Keratinocyte (primary cell): ENCODE measurements at regions not wholly inside any gene's neighbourhood (a gene's known extent, or its start where the extent isn't known, plus 50 kb on each side); places are given as distances from the start of the nearest gene placed in this dataset.

Experiments used
- DNase-seq: peaks from one replicate; pipeline ENCODE4 v3.0.0-alpha.2; 2011; ENCODE audit warnings: low read depth, missing footprints, low spot score
- FAIRE-seq: peaks from 2 replicates; lab custom pipeline; 2011; peaks lifted over from hg19 to GRCh38; lab: Jason Lieb, UNC
- H2AFZ ChIP-seq: 2 replicates; pipeline ENCODE4 v1.6.0; 2012; ENCODE audit warnings: low read length, control low read depth, inconsistent platforms; ENCODE audit not compliant: control insufficient read depth
- H3K27ac ChIP-seq: 2 replicates; pipeline ENCODE4 v1.5.1; 2011; ENCODE audit warnings: low read length; ENCODE audit not compliant: control insufficient read depth, insufficient read depth
- H3K27me3 ChIP-seq: 3 replicates; pipeline ENCODE4 v1.6.0; 2011; ENCODE audit warnings: low read length; ENCODE audit not compliant: control insufficient read depth, insufficient read depth; ENCODE audit errors: extremely low read depth
- H3K36me3 ChIP-seq, 2 experiments: 2 replicates in 1 of 2; 3 replicates in 1 of 2; pipeline ENCODE4 v1.5.1; 2011; ENCODE audit warnings: low read length in 2 of 2, mild to moderate bottlenecking in 1 of 2; ENCODE audit not compliant: control insufficient read depth in 2 of 2, insufficient read depth in 2 of 2; ENCODE audit errors: extremely low read depth in 1 of 2
- H3K4me1 ChIP-seq: 3 replicates; pipeline ENCODE4 v1.5.1; 2011; ENCODE audit warnings: low read length; ENCODE audit not compliant: control insufficient read depth, insufficient read depth; ENCODE audit errors: extremely low read depth
- H3K4me2 ChIP-seq: 3 replicates; pipeline ENCODE4 v1.6.0; 2011; ENCODE audit warnings: low read depth, low read length; ENCODE audit not compliant: control insufficient read depth, insufficient read depth; ENCODE audit errors: extremely low read depth
- H3K4me3 ChIP-seq, 3 experiments: fragments of 200-600 bp in 1 of 3; sonication (generic) in 1 of 3; 2 replicates in 2 of 3; 3 replicates in 1 of 3; pipeline ENCODE4 v1.5.1; 2011 to 2016; ENCODE audit warnings: low read length in 3 of 3, mild to moderate bottlenecking in 3 of 3, control low read depth in 2 of 3, inconsistent platforms in 1 of 3, low read depth in 1 of 3, mixed read lengths in 1 of 3, mixed run types in 1 of 3, moderate library complexity in 1 of 3; ENCODE audit not compliant: control insufficient read depth in 2 of 3, insufficient read depth in 2 of 3; ENCODE audit errors: extremely low read depth in 1 of 3
- H3K79me2 ChIP-seq: 2 replicates; pipeline ENCODE4 v1.6.0; 2012; ENCODE audit warnings: low read length; ENCODE audit not compliant: control insufficient read depth, insufficient read depth
- H3K9ac ChIP-seq: 3 replicates; pipeline ENCODE4 v1.6.0; 2011; ENCODE audit warnings: low read length; ENCODE audit not compliant: control insufficient read depth, insufficient read depth; ENCODE audit errors: extremely low read depth
- H3K9me1 ChIP-seq: 3 replicates; pipeline ENCODE4 v1.6.0; 2011; ENCODE audit warnings: low read length; ENCODE audit not compliant: control insufficient read depth, insufficient read depth; ENCODE audit errors: extremely low read depth
- H3K9me3 ChIP-seq: 2 replicates; pipeline ENCODE4 v1.5.1; 2012; ENCODE audit warnings: low read depth, low read length; ENCODE audit not compliant: control insufficient read depth
- H4K20me1 ChIP-seq: 3 replicates; pipeline ENCODE4 v1.6.0; 2011; ENCODE audit warnings: low read length; ENCODE audit not compliant: control insufficient read depth, insufficient read depth; ENCODE audit errors: extremely low read depth
- CTCF ChIP-seq, 3 experiments: IDR thresholded peaks in 1 of 3; conservative IDR thresholded peaks in 1 of 3; optimal IDR thresholded peaks in 1 of 3; 2 replicates in 2 of 3; 3 replicates in 1 of 3; pipeline versions ENCODE3 to v1.5.1; 2011; ENCODE audit warnings: low read length in 3 of 3, mild to moderate bottlenecking in 3 of 3, moderate library complexity in 2 of 3, control low read depth in 1 of 3, inconsistent platforms in 1 of 3; ENCODE audit not compliant: insufficient read depth in 2 of 3; ENCODE audit errors: extremely low read depth in 1 of 3
- EZH2 ChIP-seq: IDR thresholded peaks from one replicate; pipeline ENCODE4 v1.6.1; 2012; ENCODE audit warnings: inconsistent platforms, mild to moderate bottlenecking, low read length, moderate library complexity
- dilution Hi-C: fragments of 300-500 bp; cut with MboI; formaldehyde crosslinking; loops from one replicate; pipeline ENCODE4 v1.7.0; 2020; ENCODE audit warnings: low sequenced_read_pairs; ENCODE audit not compliant: extremely low pct_ligation_motif_present

GRCh38 chr12:85697003-85697402 lies 139.2 kb downstream of the RASSF9 start:
- Histone ChIP-seq H3K4me3 (no peak overlapping the region), H3K4me1 (no peaks in the 10 kb centered on the region), H3K9ac (no peak overlapping the region), H3K79me2 (no peaks in the 10 kb centered on the region), H3K9me3 (no peaks in the 10 kb centered on the region), H3K9me1 (no peaks in the 10 kb centered on the region), H4K20me1 (no peaks in the 10 kb centered on the region), H3K36me3 (no peaks in the 10 kb centered on the region), H3K4me2 (no peak overlapping the region), H3K27me3 (no peaks in the 10 kb centered on the region), H2AFZ (no peak overlapping the region), H3K27ac (no peak overlapping the region)
- dilution Hi-C loops, result no loop called here
- TF ChIP-seq CTCF (optimal IDR thresholded peaks at IDR 0.05 in 1 of 3, IDR thresholded peaks at IDR 0.05 in 1 of 3, conservative IDR thresholded peaks at IDR 0.05 in 1 of 3; ENCODE audit: extremely low read depth in 1 of 3, insufficient read depth in 2 of 3, low read length in 3 of 3) (no peak), EZH2 (no peak)
- no peak for FAIRE-seq
- DNase-seq, result no peak

GRCh38 chr12:85698937-85699336 lies 137.3 kb downstream of the RASSF9 start:
- no peaks in the 10 kb centered on the region for H3K36me3 ChIP-seq
- TF ChIP-seq CTCF (optimal IDR thresholded peaks at IDR 0.05 in 1 of 3, IDR thresholded peaks at IDR 0.05 in 1 of 3, conservative IDR thresholded peaks at IDR 0.05 in 1 of 3; ENCODE audit: extremely low read depth in 1 of 3, insufficient read depth in 2 of 3, low read length in 3 of 3), result no peak
- TF ChIP-seq EZH2, result no peak
- H3K4me1 ChIP-seq, result no peaks in the 10 kb centered on the region
- DNase-seq (no peak), FAIRE-seq (no peak)
- H3K79me2 ChIP-seq, result no peaks in the 10 kb centered on the region
- H3K4me3 ChIP-seq, result no peak overlapping the region
- no peaks in the 10 kb centered on the region for H3K9me3 ChIP-seq
- H2AFZ ChIP-seq, result no peak overlapping the region
- dilution Hi-C loops, result no loop called here
- H3K9ac ChIP-seq, result no peak overlapping the region
- no peaks in the 10 kb centered on the region for H3K27me3 ChIP-seq
- H3K27ac ChIP-seq, result no peak overlapping the region
- no peaks in the 10 kb centered on the region for H3K9me1 ChIP-seq
- H3K4me2 ChIP-seq, result no peak overlapping the region
- H4K20me1 ChIP-seq, result no peaks in the 10 kb centered on the region
